ENCODE measurements at regions not wholly inside any gene's neighbourhood (a gene's known extent, or its start where the extent isn't known, plus 50 kb on each side); places are given as distances from the start of the nearest gene placed in this dataset.

DNA sequence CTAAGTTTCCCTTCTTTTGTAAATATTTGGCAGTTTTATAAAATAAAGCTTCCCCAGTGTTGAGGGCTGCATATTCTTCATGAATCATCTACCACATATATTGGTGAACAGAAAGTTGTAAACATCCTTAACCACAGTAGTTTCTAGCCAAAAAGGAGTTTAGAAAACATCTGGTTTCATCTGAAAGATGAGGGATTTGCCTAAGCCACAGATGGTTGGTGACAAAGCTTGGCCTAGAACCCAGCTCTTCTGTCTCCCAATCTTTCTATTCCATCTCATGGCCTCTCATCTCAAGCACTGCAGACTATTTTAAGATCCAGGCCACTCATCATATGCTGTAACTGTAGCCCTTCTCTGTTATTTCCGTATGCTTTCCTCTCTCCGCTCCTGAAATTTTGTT is 232.3 kb upstream of the TRPM3 start:
- TF ChIP-seq, protein P1, sequence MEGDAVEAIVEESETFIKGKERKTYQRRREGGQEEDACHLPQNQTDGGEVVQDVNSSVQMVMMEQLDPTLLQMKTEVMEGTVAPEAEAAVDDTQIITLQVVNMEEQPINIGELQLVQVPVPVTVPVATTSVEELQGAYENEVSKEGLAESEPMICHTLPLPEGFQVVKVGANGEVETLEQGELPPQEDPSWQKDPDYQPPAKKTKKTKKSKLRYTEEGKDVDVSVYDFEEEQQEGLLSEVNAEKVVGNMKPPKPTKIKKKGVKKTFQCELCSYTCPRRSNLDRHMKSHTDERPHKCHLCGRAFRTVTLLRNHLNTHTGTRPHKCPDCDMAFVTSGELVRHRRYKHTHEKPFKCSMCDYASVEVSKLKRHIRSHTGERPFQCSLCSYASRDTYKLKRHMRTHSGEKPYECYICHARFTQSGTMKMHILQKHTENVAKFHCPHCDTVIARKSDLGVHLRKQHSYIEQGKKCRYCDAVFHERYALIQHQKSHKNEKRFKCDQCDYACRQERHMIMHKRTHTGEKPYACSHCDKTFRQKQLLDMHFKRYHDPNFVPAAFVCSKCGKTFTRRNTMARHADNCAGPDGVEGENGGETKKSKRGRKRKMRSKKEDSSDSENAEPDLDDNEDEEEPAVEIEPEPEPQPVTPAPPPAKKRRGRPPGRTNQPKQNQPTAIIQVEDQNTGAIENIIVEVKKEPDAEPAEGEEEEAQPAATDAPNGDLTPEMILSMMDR (IDR thresholded peaks at IDR 0.05; ENCODE audit: low read depth, low read length) = no peak
- TF ChIP-seq MAX (IDR thresholded peaks at IDR 0.05; ENCODE audit: low read depth, low read length) (no peak), POLR2A (IDR thresholded peaks at IDR 0.05; ENCODE audit: extremely low read depth, insufficient read length) (no peak)

Data from NB4 (cell line).